DMS 273 (cell line): ENCODE measurements at regions not wholly inside any gene's neighbourhood (a gene's known extent, or its start where the extent isn't known, plus 50 kb on each side); places are given as distances from the start of the nearest gene placed in this dataset.

Source experiments
- DNase-seq: peaks from one replicate; lab custom pipeline; 2025; ENCODE audit not compliant: unreplicated experiment; lab: John Stamatoyannopoulos, UW

- DNase-seq = no peak
Observed at GRCh38 chr9:28887188-28887884, 1314.1 kb upstream of the C9orf72 start.

- DNase-seq = no peak
Observed at GRCh38 chr9:28888806-28889205, 1315.5 kb upstream of the C9orf72 start.

GRCh38 chr9:28892538-28892937 lies 1319.3 kb upstream of the C9orf72 start:
- no peak for DNase-seq

GRCh38 chr9:28899267-28899666 lies 1326.0 kb upstream of the C9orf72 start:
- DNase-seq = no peak

- DNase-seq = no peak
Observed at GRCh38 chr9:28899926-28900325, 1326.6 kb upstream of the C9orf72 start.

- no peak for DNase-seq
Observed at GRCh38 chr9:28900406-28900805, 1327.1 kb upstream of the C9orf72 start.

GRCh38 chr9:28909526-28909925 lies 1336.2 kb upstream of the C9orf72 start:
- no peak for DNase-seq

GRCh38 chr9:28912621-28913020 lies 1339.3 kb upstream of the C9orf72 start:
- no peak for DNase-seq

- no peak for DNase-seq
Observed at GRCh38 chr9:28915202-28915930, 1342.1 kb upstream of the C9orf72 start.

- no peak for DNase-seq
Observed at GRCh38 chr9:28916348-28916747, 1343.1 kb upstream of the C9orf72 start.

- no peak for DNase-seq
Observed at GRCh38 chr9:28921857-28922500, 1348.7 kb upstream of the C9orf72 start.

- DNase-seq = no peak
Observed at GRCh38 chr9:28922891-28923290, 1349.6 kb upstream of the C9orf72 start.

- no peak for DNase-seq
Observed at GRCh38 chr9:28923351-28923750, 1350.1 kb upstream of the C9orf72 start.

- DNase-seq = no peak
Observed at GRCh38 chr9:28925157-28925556, 1351.9 kb upstream of the C9orf72 start.

- no peak for DNase-seq
Observed at GRCh38 chr9:28926306-28926705, 1353.0 kb upstream of the C9orf72 start.

- no peak for DNase-seq
Observed at GRCh38 chr9:28927691-28928090, 1354.4 kb upstream of the C9orf72 start.

- no peak for DNase-seq
Observed at GRCh38 chr9:28929433-28929832, 1356.2 kb upstream of the C9orf72 start.

GRCh38 chr9:28930766-28931165 lies 1357.5 kb upstream of the C9orf72 start:
- no peak for DNase-seq

GRCh38 chr9:28934111-28934510 lies 1360.8 kb upstream of the C9orf72 start:
- no peak for DNase-seq

- no peak for DNase-seq
Observed at GRCh38 chr9:28938981-28939380, 1365.7 kb upstream of the C9orf72 start.

- no peak for DNase-seq
Observed at GRCh38 chr9:28941856-28942255, 1368.6 kb upstream of the C9orf72 start.

GRCh38 chr9:28942941-28943340 lies 1369.7 kb upstream of the C9orf72 start:
- no peak for DNase-seq
